ENCODE measurements at regions not wholly inside any gene's neighbourhood (a gene's known extent, or its start where the extent isn't known, plus 50 kb on each side); places are given as distances from the start of the nearest gene placed in this dataset.

DNA sequence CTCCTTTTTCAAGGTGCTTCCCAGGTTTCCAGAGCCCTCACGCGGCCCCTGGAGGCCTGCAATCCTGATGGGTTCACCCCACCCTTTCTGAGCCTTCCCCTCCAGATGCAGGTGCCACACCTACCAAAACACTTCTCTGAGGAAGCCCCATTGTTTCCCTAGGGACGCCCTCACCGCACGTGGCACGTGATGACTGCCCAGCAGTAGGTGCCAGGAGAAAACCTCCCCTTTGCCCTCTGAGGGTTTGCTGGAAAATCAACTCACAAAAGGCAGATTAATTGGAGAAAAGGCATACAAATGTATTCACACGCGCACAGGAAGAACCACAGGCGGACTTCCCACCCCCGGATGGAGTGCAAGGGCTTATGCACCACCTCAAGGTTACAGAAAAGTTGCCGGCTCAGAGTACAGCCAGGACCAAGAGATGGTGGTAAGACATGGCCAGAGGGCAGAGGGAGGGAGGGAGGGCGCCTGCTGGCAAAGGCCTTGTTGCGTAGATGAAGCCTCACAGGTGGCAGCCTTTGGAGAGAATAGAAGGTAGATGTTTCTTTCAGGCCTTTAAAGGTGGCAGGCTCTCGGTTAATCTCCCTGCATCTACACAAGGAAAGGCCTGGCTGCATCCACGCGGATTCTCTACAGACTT, 269.4 kb upstream of the RAB6C start:
- no peak for DNase-seq

DNA sequence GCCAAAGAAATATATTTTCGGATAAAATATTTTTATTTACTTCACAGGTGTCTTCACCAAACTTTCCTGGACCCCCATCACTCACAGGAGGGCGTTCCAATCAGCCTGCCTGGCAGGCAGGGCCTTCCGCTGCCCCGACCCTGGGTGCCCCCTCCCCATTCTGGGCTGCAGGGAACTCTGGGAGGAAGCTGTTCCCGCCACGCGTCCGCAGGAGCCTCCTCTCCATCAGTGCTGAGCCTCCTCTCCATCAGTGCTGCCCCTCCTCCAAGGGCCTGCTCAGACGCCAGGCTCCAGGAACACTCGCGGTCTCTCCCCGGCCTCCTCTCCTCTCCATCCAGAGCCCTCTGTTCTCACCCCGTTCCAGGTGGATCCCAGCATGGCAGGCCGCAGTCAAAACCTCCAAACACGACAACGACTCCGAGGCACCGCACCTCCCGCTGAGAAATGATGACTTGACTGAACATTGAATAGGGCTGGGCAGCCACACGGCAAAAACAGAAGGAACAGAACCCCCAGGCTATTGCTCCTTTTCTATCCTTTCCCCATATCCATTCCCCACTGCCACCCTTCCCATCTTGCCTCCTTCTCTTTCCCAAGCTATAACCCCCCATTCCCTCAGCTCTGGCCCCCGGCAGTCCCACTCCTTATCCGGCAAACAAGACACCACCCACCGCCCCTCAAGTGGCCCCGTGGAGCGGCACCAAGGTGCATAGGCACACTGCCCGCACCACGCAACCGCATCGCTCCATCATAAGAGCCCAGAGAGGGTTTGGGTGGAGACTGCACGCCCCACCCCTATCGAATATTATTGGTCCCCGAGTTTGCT, 268.6 kb upstream of the RAB6C start:
- DNase-seq, result no peak

GRCh38 chr2:129711816-129712675, 267.4 kb upstream of the RAB6C start:
- no peak for DNase-seq

DNA sequence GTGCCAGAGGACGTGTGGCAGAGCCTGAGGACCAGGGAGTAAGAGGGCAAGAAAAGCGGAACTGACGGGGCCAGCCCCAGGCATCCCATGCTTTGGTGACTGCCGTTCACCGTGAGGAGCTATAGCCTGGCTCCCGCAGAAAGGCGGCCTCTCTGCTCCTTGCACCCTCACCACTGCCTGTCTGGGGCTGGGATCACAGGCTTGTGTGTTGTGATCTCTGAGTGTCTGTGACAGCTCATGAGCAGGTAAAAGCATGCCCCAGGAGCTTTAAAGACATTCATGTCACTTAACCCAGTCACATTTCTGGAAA, 266.8 kb upstream of the RAB6C start:
- DNase-seq, result no peak

DNA sequence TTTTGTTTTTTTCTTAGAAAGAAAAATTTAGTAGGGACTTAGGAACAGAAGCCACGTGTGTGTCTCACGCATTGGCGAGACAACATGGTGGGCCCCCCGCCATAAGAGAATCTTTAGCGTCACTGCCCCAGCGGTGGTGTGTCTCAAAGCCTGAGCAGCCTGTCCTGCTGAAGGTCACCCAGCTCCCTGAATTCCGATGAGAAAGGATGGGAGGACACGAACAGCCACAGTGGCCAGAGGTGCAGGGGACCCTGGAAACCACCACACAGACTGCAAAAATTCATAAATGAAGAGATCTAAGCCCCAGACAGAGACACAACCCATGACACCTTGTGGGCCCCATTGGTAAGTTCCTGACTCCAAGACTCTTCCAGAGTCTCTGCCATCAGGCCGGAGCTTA, 266.1 kb upstream of the RAB6C start:
- no peak for DNase-seq

GRCh38 chr2:129716781-129717559, 262.5 kb upstream of the RAB6C start:
- no peak for DNase-seq

- no peak for DNase-seq
Observed at GRCh38 chr2:129717560-129718130, 261.8 kb upstream of the RAB6C start.

- DNase-seq, result no peak
Observed at GRCh38 chr2:129719335-129719734, 260.1 kb upstream of the RAB6C start.

GRCh38 chr2:129720360-129720759, 259.1 kb upstream of the RAB6C start:
- no peak for DNase-seq

- DNase-seq, result no peak
Observed at GRCh38 chr2:129720761-129721160, 258.7 kb upstream of the RAB6C start.

- no peak for DNase-seq
Observed at GRCh38 chr2:129721236-129721635, 258.2 kb upstream of the RAB6C start.

- DNase-seq, result no peak
Observed at GRCh38 chr2:129721846-129722245, 257.6 kb upstream of the RAB6C start.

- no peak for DNase-seq
Observed at GRCh38 chr2:129722306-129723019, 257.0 kb upstream of the RAB6C start.

- no peak for DNase-seq
Observed at GRCh38 chr2:129723277-129724020, 256.0 kb upstream of the RAB6C start.

DNA sequence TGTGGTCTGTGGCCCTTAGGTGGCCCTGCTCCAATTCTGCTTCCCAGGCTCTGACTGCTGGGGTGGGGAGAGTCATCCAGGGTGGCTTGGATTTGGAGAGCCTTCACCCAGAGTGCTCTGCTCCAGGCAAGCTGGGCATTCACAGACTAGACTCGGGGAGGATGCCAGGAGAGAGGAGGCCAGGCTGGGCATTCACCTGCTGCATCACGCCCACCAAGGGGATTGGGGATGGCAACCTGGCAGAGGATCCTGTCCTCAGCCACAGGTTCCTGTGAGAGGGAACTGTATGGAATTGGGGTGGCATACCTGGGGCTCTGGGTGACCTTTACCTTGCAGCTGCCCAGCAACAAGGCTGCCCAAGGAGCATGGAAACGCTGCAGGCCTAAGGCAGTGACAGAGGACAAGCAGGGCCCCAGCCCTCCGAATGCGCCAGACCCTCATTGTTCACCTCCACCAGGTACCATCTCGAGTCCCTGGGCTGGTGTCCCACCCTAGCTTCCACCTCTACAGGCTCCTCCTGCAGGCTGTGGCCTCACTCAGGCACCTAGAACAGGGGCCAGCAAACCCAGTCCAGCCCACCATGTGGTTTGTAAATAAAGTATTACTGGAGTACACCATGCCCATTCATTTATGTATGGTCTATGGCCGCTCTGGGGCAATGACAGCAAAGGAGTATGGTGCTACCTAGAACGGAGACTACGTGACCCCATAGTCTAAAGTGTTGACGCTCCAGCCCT, 255.3 kb upstream of the RAB6C start:
- no peak for DNase-seq

GRCh38 chr2:129726216-129726615, 253.2 kb upstream of the RAB6C start:
- no peak for DNase-seq

DNA sequence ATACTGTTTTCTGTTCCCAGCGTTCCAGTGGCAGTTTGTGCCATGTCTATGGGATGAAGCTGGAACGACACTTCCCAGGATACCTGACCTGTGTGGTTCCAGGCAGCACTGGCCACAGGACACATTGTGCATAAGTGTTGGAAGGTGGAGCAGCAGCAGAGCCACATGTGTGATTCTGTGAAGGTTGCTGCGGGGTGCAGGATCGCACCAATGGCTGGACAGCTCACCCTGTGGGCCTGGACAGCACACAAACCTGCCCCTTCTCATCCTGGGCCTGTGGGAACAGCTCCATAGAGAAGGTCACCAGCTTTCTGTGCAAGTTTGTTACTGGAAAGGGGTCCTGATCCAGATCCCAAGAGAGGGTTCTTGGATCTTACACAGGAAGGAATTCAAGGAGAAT, 252.2 kb upstream of the RAB6C start:
- DNase-seq, result no peak

DNA sequence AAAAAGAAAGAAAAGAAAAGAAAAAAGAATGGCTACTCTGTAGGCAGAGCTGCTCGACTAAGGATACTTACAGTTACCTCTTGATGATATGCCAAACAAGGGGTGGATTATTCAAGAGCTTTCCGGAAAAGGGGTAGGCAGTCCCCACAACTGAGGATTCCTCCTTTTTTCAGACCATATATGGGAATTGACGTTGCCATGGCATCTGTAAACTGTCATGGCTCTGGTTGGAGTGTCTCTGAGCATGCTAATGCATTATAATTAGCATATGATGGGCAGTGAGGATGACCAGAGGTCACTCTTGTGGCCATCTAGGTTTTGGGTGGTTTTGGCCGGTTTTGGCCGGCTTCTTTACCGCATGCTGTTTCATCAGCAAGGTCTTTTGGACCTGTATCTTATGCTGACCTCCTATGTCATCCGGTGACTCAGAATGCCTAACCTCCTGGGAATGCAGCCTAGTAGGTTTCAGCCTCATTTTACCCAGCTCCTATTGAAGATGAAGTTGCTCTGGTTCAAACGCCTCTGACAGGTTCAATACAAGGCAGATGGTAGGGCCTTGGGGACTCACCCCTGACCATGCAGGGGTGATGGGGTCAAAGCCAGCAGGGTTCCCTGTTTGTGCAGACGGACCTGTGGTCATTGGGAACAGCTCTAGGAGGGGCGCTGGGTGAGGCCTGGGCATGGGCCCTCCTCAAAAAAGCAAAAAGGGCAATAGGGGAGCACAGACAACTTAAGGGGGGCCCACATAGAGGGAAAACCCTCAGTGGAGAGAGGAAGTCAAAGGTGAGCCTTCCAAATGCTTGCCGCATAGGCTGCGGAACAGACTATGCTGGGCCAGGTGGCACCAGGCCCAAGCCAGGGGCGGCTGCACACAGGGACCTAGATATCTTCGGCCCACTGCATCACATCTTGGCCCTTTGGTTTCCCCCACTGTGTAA, 251.2 kb upstream of the RAB6C start:
- no peak for DNase-seq

DNA sequence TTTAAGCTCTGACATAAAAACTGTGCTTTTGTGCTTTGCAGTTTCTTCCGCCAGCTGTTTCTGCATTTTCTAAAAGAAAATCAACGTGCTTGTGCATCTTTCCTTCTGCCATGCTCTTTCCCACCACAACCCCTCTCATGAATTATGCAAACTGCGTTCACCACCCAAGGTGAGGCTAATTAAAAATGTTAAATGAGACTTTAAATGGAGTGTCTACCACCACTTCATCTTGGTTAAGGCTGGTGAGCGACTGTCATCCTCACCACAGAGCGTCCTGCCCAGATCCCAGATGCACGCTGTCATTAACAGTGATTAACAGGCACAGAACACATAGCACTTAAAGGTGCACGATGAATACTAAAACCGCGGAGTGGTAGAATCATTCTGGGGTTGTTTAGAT, 250.5 kb upstream of the RAB6C start:
- no peak for DNase-seq
